SK-N-SH (cell line): ENCODE measurements at regions not wholly inside any gene's neighbourhood (a gene's known extent, or its start where the extent isn't known, plus 50 kb on each side); places are given as distances from the start of the nearest gene placed in this dataset.

Source experiments
- CHD2 ChIP-seq: fragments of 150-350 bp; IDR thresholded peaks from 2 replicates; pipeline ENCODE4 v1.6.1; 2018; ENCODE audit warnings: low read length; ENCODE audit not compliant: partially characterized antibody
- CTCF ChIP-seq: fragments of 200-600 bp; sonication (generic); IDR thresholded peaks from 2 replicates; pipeline ENCODE4 v1.6.1; 2017; ENCODE audit warnings: antibody characterized with exemption, mild to moderate bottlenecking, moderate library complexity
- EZH2phosphoT487 ChIP-seq: fragments of 200-600 bp; sonication (generic); IDR thresholded peaks from 2 replicates; pipeline ENCODE4 v1.6.1; 2017; ENCODE audit warnings: low read depth, mixed run types, mild to moderate bottlenecking, antibody characterized with exemption, moderate library complexity, borderline replicate concordance
- MEF2A ChIP-seq: IDR thresholded peaks from 2 replicates; pipeline ENCODE4 v1.4.0; 2012; ENCODE audit warnings: low read depth, borderline replicate concordance
- MXI1 ChIP-seq: IDR thresholded peaks from 2 replicates; pipeline ENCODE4 v1.6.1; 2012; ENCODE audit warnings: mild to moderate bottlenecking, low read depth, low read length, improper control_type of control experiment
- RAD21 ChIP-seq: IDR thresholded peaks from 2 replicates; pipeline ENCODE4 v1.6.1; 2012; ENCODE audit warnings: mild to moderate bottlenecking, low read length

GRCh38 chr13:34421347-34421719 is 520.7 kb upstream of the NBEA start:
- TF ChIP-seq MEF2A (no peak), CHD2 (no peak), CTCF (peak; percentile 36; the same call in 1 of the 2 replicates), EZH2phosphoT487 (no peak), MXI1 (no peak), RAD21 (no peak)
